Left forelimb (tissue), 1 donor: ENCODE measurements at regions not wholly inside any gene's neighbourhood (a gene's known extent, or its start where the extent isn't known, plus 50 kb on each side); places are given as distances from the start of the nearest gene placed in this dataset.

Experiments used
- DNase-seq: peaks from one replicate; pipeline ENCODE4 v3.0.0-alpha.2; 2018; ENCODE audit warnings: low spot score

DNA sequence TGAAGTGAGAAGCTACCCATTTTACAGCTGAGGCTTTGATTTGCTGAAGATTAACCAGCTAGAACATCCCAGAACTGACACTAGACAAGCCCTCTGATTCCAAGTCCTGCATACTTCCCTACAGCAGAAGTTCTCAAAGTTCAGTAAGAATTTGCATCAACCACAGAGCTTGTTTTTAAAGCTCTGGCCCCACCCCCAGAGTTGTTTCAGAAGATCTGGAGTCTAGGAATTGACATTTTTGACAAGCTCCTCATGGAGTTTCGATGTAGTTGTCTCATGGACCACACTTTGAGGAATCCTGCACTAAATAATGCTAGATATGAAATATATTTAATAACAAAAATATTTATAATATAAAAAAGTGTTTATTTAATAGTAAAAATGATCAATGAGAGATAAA is 120.3 kb upstream of the ADAMTS18 start:
- no peak for DNase-seq

DNA sequence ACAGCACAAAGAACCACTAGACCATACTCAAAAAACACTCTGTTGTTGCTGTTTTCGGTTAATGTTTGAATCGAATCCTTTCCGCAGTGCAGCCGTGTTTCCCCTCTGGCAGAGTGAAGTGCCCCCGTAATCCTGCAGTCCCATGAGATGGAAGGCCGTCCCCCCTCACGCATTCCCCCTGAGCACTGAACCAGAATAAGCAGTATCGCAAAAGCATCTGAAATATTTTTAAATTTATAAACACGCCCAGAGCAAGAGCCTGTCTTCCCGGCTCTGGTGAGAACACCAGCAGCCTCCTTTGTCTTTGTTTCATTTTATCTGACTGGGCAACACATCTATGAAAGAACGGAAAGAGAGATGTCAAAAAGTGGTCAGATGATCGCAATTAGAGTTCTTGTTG is 121.0 kb upstream of the ADAMTS18 start:
- DNase-seq = no peak

DNA sequence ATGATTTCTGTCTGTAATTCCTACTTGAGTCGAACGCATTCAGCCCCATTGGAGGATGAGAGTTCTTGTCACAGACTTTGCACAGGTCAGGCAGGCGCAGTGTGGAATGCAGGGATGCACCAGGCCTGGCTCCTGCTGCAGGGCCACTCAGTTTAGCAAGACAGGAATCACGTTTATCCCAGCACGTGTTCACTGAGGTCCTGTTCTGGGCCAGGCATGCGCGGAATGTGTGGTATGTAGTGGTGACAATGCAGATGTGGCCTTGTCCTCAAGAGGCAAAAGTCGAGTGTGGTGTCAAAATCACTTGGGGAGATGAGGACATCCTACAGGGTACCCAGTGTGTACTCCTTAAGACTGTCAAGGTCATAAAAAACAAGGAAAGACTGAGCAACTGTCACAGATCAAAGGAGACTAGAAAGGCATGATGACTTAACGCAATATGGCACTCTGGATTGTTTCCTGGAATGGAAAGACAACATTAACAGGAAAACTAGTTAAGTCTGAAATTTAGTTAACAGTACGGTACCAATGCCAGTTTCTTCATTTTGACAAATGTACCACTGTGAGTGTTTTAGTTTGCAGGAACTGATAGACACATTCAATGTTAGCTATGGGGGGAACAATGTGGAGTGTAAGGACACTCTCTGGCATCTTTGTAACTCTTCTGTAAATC is 121.5 kb upstream of the ADAMTS18 start:
- no peak for DNase-seq

DNA sequence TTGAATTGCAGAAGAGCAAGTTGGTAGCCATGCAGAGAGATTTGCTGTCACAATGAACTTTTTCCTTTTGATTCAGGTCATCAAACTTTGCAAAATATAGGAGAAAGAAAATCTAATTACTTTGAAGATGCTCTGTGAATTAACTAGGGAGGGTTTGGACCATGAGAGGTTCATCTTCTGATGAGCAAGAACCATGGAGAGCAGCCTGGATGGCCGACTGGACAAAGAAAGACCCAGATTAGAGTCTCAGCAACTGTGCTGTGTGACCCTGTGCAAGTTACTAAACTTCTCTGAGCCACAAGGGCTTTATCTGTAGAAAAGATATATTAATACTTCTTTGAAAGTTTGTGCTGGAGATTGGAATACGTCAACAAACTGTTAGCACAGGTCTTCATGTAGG is 122.6 kb upstream of the ADAMTS18 start:
- no peak for DNase-seq

- DNase-seq = no peak
Measured at GRCh38 chr16:77558786-77559185, 124.0 kb upstream of the ADAMTS18 start.

DNA sequence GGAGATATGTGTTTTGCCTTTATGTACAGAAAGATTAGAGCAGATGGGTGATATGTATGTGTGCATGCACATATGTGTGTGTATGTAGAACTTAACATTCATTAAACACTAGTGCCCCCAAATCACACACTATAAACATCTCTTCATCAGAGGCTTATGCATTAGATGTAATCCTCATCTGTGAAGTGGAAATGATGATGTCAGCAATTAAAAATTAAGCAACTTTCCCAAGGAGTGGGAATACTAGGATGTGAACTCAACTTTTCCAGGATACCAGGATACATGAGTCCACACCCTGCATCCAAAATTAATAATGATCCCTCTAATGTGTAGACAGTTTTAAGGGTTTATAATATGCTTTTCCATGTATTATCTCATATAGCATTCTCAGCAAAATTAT is 127.7 kb upstream of the ADAMTS18 start:
- DNase-seq = no peak

- DNase-seq = no peak
Measured at GRCh38 chr16:77564791-77565390, 130.1 kb upstream of the ADAMTS18 start.

- DNase-seq = no peak
Measured at GRCh38 chr16:77569406-77569805, 134.6 kb upstream of the ADAMTS18 start.

- no peak for DNase-seq
Measured at GRCh38 chr16:77570574-77570973, 135.7 kb upstream of the ADAMTS18 start.

GRCh38 chr16:77571115-77571862 is 136.5 kb upstream of the ADAMTS18 start:
- DNase-seq = no peak

GRCh38 chr16:77574867-77575624 is 140.2 kb upstream of the ADAMTS18 start:
- no peak for DNase-seq

DNA sequence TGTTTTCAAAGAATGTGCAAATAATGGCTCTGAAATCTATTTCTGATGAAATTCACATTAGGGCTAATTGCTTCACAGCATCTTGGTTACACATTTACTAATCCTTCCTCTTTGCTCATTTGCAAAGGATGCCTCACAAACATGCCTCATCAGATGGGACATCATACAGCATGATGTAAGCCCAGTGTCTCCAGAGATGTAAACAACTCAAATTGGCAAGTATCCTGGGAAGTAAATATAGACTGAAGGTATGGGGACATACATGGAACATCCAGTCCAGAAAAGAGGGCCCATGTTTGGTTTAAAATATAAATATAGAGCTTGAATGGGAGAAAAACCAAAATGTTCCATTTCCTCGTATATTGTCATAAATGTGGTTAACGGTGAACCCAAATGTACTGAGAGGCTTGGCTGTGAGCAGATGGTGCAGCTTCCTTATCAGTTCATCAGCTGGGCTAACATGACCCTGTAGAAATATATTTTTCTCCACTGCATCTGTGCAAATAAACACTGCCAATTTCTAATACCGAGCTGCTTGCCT is 142.9 kb upstream of the NUDT7 start:
- DNase-seq = no peak

DNA sequence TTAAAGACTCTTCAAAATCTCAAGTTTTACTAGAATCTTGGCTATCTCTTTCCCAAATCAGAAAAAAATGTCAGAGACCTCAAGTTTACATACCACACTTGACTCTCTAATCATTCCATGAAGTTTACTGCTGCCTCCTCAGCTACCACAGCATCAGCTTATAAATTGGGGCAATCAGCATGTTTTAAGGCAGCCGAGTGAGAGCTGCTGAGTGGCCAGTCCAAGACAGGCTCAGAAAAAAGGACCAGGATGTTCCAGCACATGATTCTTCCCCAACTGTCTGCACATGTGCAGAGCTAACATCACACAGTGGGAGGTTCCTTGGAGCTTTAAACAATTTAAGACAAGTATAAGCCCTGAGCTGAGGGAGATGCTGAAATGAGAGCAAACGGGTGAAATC is 140.6 kb upstream of the NUDT7 start:
- DNase-seq = no peak

DNA sequence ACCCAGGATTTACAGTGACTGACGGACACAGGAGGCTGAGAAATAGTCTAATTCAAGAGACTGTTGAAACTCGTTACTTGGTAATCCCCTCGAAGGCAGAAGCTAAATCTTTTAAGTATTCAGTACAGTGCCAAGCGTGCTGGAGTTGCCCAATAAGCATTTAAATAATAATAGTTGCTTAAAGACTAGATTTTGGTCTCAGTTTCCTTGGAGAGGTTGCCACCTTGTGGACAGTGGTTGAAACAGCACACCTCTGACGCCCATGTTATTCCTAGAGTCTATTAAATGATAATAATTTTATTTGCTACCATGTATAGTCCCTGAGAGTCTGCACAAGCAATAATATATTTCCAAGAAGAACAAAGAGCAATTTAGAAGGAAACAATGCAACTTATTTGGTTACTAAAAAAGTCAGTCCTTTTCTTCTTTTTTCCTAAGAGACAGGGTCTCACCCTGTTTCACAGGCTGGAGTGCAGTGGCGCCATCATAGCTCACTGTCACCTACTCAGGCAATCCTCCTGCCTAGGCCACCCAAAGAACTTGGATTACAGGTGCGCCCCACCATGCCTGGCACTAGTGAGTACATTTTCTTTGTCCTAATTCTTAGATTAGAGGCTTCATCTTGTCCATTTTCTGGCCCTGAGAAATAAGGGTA is 138.0 kb upstream of the NUDT7 start:
- no peak for DNase-seq

DNA sequence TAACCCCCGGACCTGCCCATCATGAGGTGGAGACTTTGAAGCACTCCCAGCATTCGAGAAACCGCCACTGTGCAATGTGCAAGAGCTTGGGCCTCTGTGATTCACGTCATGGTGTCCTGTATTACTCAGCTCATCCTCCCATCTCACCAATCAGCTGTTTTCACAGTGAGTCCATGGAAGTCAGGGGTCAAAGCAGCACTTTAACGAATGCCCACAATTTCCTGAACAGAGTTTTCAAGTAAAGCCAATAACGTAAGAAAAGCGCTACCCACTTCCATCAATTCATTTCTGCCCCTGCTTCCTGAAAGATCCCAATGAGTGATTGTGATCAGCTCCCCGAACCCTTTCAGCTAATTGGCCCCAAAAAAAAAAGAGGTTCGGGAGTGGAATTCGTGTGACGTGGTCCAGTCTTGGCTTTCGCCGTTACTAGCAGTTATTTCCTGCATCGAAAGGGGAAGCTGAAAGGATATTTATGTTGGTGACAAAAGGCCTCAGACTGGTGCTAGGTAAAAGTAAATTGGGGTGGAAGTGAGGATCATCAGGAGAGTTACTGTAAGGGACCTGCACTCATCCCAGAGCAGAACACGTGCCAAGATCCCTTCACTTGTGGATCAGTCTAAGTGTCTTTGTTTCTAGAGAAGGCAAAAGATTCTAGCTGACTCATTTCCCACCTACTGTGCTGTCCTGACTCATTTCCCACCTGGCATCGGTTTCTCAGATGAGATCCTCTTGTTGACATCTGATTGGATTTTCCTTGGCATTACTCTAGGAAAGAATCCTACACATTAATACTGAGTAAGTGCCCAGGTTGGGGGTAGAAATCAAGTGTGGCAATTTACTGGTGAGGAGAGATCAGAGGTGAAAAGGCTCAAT is 136.7 kb upstream of the NUDT7 start:
- no peak for DNase-seq

DNA sequence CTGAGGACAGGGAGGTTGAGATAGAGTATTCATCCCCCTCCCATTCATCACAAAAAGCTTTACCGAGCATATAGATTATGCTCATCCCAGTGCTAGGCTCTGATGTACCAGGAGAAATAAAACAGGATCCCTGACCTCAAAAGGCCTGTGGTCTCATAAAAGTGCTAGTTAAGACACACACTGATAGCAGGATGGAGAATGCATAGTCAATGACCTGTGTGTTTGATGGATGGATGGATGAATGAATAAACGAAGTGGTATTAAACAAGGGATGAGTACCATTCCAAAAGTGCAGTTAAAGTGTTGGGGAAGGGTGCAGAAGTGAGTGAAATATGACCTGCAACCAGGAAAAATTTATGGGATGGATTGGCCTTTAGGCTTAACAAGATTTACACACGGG is 133.9 kb upstream of the NUDT7 start:
- DNase-seq = no peak

DNA sequence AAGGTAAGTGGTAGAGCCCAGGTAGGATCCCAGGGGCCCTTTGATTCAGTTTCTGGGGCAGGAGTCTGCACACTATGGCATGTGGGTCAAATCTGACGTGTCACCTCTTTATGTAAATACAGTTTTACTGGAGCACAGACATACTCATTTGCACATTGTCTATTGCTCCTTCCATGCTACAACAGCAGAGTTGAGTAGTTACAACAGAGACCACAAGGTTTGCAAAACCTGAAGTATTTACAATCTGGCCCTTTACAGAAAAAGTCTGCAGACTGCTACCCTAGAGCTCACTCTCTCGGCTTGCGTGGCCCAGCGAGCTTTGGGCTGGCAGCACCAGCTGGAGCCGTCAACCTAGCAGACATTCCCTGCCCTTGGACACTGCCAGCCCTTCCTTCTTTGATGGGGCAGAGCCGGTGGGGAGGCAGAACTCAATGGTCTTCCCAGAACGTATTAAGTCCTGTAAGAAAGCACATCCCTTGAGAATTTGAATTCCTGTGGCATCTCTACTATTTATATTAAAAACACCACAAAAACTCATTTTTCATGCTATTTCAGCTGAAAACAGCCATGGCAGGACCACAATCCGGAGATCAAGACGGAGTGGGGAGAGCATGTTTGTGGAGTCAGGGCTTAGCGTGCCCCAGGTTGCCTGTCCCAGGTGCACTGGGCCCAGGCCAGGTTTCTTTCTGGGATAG is 133.1 kb upstream of the NUDT7 start:
- DNase-seq = no peak

GRCh38 chr16:77590707-77591106 is 131.6 kb upstream of the NUDT7 start:
- no peak for DNase-seq

DNA sequence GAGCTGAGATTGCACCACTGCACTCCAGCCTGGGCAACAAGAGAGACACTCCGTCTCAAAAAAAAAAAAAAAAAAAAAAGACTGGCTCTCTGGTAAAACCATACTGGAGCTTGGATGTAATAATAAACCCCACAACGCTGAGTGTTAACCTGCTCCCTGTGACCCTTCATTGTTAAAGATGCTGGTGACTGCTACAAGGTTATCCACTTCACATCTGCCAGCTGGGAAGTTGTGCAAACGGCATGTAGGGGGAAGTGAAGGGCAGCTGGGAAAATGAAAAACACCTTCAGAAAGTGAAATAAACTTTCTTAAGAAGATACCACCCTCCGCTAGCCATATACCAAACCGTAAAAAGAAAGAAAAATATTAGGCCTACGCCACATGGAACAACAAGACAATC is 131.0 kb upstream of the NUDT7 start:
- no peak for DNase-seq

- no peak for DNase-seq
Measured at GRCh38 chr16:77592021-77592420, 130.3 kb upstream of the NUDT7 start.
